ENCODE measurements at regions not wholly inside any gene's neighbourhood (a gene's known extent, or its start where the extent isn't known, plus 50 kb on each side); places are given as distances from the start of the nearest gene placed in this dataset.

DNA sequence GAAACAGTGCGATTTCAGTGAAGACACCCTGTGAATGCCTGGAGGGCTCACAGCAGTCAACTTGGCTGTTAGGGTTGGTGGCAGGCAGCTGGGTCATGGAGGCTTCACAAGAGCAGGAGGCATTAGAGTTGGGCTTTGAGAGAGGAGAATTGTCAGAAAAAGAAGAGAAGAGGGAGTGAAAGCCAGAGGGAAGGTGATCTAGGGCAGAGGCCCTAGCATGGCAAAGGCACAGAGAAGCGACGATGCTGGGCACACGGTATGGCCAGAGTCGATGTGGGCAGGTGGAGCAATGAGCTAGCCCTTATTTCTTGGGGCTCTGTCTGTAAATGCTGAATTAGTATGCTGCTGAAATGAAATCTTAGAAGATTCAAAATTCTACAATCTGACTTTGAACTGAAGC, 52.6 kb upstream of the OLFM4 start:
- no peak overlapping the region for H3K4me3 ChIP-seq (ENCODE audit: extremely low read depth, insufficient read depth, low read length, poor library complexity, severe bottlenecking)
- H3K4me1 ChIP-seq (ENCODE audit: control insufficient read depth, insufficient read depth, low read length, poor library complexity, severe bottlenecking): peaks cover 4% of the 10 kb centered on the region
- H3K9me3 ChIP-seq (ENCODE audit: control insufficient read depth, low read length): no peaks in the 10 kb centered on the region
- H3K27ac ChIP-seq (ENCODE audit: low read depth, low read length, severe bottlenecking): no peak overlapping the region
- H3K36me3 ChIP-seq (ENCODE audit: control insufficient read depth, insufficient read depth, low read length): no peaks in the 10 kb centered on the region
- WGBS, 2 experiments (ENCODE audit: insufficient coverage in 2 of 2): 89 to 91% methylated on average over 3 to 4 of the region's 5 CpGs

DNA sequence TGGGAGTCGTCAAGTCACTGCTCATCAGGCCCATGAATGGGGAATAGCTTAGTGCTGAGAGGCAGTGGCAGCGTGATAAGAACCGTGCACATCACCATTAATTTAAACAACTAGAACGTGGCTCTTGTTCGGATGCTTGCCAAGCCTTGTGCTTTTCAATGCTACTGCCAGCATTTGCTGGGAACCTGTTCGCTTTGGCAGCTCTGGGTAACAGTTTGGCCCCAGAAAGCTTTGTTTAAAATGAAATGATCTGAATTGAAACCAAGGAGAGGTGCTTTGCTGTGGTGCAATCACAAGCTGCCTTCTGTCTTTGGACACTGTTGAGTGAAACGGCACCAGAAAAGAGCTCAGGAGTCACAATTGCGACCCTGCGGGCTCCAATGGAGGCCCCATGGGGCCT, 53.5 kb upstream of the OLFM4 start:
- H3K4me3 ChIP-seq (ENCODE audit: extremely low read depth, insufficient read depth, low read length, poor library complexity, severe bottlenecking): no peak overlapping the region
- H3K9me3 ChIP-seq (ENCODE audit: control insufficient read depth, low read length): no peaks in the 10 kb centered on the region
- WGBS, 2 experiments (ENCODE audit: insufficient coverage in 2 of 2): 89 to 93% methylated on average over 5 to 7 of the region's 9 CpGs
- peaks cover 4% of the 10 kb centered on the region for H3K4me1 ChIP-seq (ENCODE audit: control insufficient read depth, insufficient read depth, low read length, poor library complexity, severe bottlenecking)
- no peak overlapping the region for H3K27ac ChIP-seq (ENCODE audit: low read depth, low read length, severe bottlenecking)
- no peaks in the 10 kb centered on the region for H3K36me3 ChIP-seq (ENCODE audit: control insufficient read depth, insufficient read depth, low read length)

DNA sequence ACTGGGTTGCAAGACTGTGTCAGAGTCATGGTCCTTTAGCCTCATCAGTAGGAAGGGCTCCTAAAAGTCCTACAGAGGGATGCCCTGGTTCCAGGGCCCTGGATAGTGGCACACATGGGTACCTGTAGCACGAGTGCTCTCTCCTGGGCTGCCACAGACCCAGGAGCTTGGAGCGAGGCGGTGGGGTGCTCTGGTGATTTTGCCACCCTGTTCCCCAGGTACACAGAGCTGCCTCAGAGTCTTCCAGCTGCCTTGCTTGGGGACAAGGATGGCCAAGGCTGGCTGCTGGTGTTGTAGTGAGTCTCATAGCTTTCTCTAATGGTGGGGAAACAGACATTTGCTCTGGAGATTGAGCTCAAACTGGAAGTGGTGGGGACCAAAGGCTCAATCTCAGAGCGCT, 53.9 kb upstream of the OLFM4 start:
- Histone ChIP-seq H3K4me3 (ENCODE audit: extremely low read depth, insufficient read depth, low read length, poor library complexity, severe bottlenecking) (no peak overlapping the region), H3K9me3 (ENCODE audit: control insufficient read depth, low read length) (no peaks in the 10 kb centered on the region), H3K4me1 (ENCODE audit: control insufficient read depth, insufficient read depth, low read length, poor library complexity, severe bottlenecking) (peaks cover 4% of the 10 kb centered on the region), H3K36me3 (ENCODE audit: control insufficient read depth, insufficient read depth, low read length) (no peaks in the 10 kb centered on the region), H3K27ac (ENCODE audit: low read depth, low read length, severe bottlenecking) (no peak overlapping the region)
- 81 to 98% methylated on average over 4 of the region's 4 CpGs for WGBS, 2 experiments (ENCODE audit: insufficient coverage in 2 of 2)

DNA sequence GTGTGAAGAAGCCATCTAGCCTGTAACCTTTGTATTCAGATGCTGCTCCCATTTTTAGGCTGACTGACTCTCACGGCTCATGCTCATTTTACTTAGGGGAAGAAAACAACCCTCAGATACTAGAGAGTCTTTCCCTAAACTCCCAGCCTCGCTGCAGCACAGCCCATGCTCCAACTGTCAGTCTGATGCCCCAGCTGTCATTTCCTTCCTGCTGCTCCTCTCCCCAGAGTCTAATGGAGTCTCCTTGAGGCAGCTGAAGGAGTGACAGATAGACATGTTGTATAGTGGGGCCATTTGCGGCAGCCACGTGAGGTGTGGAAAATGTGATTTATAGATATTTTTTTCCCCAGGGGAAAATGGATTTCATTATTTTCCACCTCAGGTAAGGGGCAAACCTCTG, 59.2 kb upstream of the OLFM4 start:
- H3K27ac ChIP-seq (ENCODE audit: low read depth, low read length, severe bottlenecking): no peak overlapping the region
- WGBS, 2 experiments (ENCODE audit: insufficient coverage in 2 of 2): 71 to 80% methylated on average over 1 to 4 of the region's 4 CpGs
- no peaks in the 10 kb centered on the region for H3K9me3 ChIP-seq (ENCODE audit: control insufficient read depth, low read length)
- H3K36me3 ChIP-seq (ENCODE audit: control insufficient read depth, insufficient read depth, low read length): no peaks in the 10 kb centered on the region
- H3K4me1 ChIP-seq (ENCODE audit: control insufficient read depth, insufficient read depth, low read length, poor library complexity, severe bottlenecking): peaks cover 3% of the 10 kb centered on the region
- no peak overlapping the region for H3K4me3 ChIP-seq (ENCODE audit: extremely low read depth, insufficient read depth, low read length, poor library complexity, severe bottlenecking)

DNA sequence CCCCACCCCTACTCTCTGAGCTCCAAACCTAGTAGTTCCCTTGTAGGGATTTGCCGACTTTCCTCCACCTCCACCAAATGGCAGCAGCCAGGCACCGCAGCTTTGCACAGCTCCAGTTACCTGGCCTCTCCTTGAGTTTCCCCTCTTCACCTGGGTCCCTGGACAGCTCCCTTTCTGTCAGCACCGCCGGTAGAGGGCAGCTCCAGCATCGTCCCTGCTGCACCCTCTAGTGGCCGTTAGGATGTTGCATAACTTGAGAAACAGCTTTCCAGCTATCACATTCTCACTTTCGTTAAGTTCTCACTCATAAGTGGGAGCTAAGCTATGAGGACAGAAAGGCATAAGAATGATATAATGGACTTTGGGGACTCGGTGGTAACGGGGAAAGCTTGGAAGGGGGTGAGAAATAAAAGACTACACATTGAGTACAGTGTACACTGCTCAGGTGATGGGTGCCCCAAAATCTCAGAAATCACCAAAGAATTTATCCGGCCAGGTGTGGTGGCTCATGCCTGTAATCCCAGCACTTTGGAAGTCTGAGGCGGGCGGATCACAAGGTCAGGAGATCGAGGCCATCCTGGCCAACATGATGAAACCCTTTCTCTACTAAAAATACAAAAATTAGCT, 60.4 kb upstream of the OLFM4 start:
- WGBS, 2 experiments (ENCODE audit: insufficient coverage in 2 of 2): 17% methylated on average over 6 of the region's 13 CpGs

DNA sequence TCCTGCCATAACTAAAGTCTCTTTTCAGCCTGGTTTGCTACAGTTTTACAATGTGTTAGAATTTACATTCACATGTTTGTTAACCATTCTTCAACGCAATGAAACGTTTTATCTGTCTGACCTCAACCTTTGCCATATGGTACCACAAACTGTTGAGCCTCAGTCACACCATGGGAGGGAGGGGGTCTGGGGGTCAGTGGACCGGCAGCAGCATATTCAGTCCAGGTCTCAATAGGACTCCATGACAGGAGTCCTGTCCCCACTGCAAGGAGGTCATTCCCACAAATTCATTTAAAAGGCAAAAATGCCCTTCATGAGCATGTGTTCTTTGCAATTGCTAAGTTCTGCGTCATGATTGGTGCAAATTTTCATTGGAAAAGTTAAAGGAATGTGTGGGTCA, 66.6 kb upstream of the OLFM4 start:
- no peak overlapping the region for H3K4me3 ChIP-seq (ENCODE audit: extremely low read depth, insufficient read depth, low read length, poor library complexity, severe bottlenecking)
- no peaks in the 10 kb centered on the region for H3K36me3 ChIP-seq (ENCODE audit: control insufficient read depth, insufficient read depth, low read length)
- H3K27ac ChIP-seq (ENCODE audit: low read depth, low read length, severe bottlenecking): no peak overlapping the region
- H3K4me1 ChIP-seq (ENCODE audit: control insufficient read depth, insufficient read depth, low read length, poor library complexity, severe bottlenecking): peaks cover 3% of the 10 kb centered on the region
- WGBS, 2 experiments (ENCODE audit: insufficient coverage in 2 of 2): 86% methylated on average over 2 of the region's 4 CpGs; no CpG with 5 or more reads in 1 of the 2 experiments
- no peaks in the 10 kb centered on the region for H3K9me3 ChIP-seq (ENCODE audit: control insufficient read depth, low read length)

More for the DNA sequence above, 60.4 kb upstream of the OLFM4 start:
- Histone ChIP-seq H3K36me3 (ENCODE audit: control insufficient read depth, insufficient read depth, low read length) (no peaks in the 10 kb centered on the region), H3K4me1 (ENCODE audit: control insufficient read depth, insufficient read depth, low read length, poor library complexity, severe bottlenecking) (peaks cover 3% of the 10 kb centered on the region), H3K4me3 (ENCODE audit: extremely low read depth, insufficient read depth, low read length, poor library complexity, severe bottlenecking) (no peak overlapping the region), H3K27ac (ENCODE audit: low read depth, low read length, severe bottlenecking) (no peak overlapping the region), H3K9me3 (ENCODE audit: control insufficient read depth, low read length) (no peaks in the 10 kb centered on the region)

DNA sequence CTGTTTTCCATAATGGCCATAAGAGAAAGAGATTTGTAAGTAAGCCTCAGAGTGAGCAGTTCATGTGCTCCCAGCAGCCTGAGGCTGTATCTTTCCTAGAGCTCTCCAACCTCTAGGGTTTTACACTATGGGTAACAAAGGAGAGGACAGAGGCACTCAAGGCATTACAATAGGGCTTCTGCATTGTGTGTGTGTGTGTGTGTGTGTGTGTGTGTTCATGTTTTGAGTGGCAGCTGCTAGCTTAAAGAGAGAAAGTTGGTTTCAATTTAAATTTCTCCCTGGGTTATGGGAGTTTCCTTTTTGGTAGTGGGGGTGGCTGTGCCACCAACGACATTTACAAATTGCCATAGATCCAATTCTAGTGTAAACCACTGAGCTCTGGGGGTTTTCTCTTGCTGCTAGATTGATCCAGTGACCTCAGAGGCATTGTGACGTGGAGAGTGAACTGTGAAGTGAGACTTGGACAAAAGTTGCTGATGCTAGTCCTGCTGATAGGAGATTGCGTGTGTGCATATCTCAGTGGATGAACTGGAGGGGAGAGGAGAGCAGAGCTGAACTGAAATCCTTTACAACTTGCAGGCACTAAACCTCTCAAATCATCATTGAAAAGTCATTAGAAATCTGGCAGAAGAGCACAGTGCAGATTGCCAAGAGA, 67.2 kb upstream of the OLFM4 start:
- Histone ChIP-seq H3K27ac (ENCODE audit: low read depth, low read length, severe bottlenecking) (no peak overlapping the region), H3K36me3 (ENCODE audit: control insufficient read depth, insufficient read depth, low read length) (no peaks in the 10 kb centered on the region), H3K9me3 (ENCODE audit: control insufficient read depth, low read length) (no peaks in the 10 kb centered on the region), H3K4me3 (ENCODE audit: extremely low read depth, insufficient read depth, low read length, poor library complexity, severe bottlenecking) (no peak overlapping the region), H3K4me1 (ENCODE audit: control insufficient read depth, insufficient read depth, low read length, poor library complexity, severe bottlenecking) (peaks cover 3% of the 10 kb centered on the region)
- 45 to 88% methylated on average over 1 to 2 of the region's 3 CpGs for WGBS, 2 experiments (ENCODE audit: insufficient coverage in 2 of 2)

DNA sequence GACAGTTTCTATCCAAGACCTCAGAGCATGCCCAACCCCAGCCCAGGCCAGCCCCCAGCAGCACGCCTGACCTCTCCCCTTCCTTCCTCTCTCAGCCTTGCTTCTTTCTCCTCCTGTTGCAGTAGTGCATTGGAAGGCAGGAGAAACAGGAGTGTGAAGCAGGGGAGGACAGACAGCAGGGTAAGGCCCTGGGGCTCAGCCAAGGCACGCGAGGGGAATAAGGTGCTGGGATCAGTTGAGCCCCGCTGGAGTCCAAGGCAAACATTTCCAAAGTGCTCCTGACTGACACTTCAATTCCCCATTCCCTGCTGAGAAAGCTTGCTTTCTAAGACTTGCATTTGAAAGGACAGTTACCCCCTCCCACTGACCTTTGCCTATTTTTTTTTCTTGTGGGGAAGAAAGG, 73.1 kb upstream of the OLFM4 start:
- WGBS, 2 experiments (ENCODE audit: insufficient coverage in 2 of 2): 0 to 6% methylated on average over 2 to 3 of the region's 4 CpGs
- no peaks in the 10 kb centered on the region for H3K9me3 ChIP-seq (ENCODE audit: control insufficient read depth, low read length)
- H3K27ac ChIP-seq (ENCODE audit: low read depth, low read length, severe bottlenecking): peak overlapping the region; percentile 16
- no peaks in the 10 kb centered on the region for H3K36me3 ChIP-seq (ENCODE audit: control insufficient read depth, insufficient read depth, low read length)
- no peak overlapping the region for H3K4me3 ChIP-seq (ENCODE audit: extremely low read depth, insufficient read depth, low read length, poor library complexity, severe bottlenecking)
- H3K4me1 ChIP-seq (ENCODE audit: control insufficient read depth, insufficient read depth, low read length, poor library complexity, severe bottlenecking): no peaks in the 10 kb centered on the region

DNA sequence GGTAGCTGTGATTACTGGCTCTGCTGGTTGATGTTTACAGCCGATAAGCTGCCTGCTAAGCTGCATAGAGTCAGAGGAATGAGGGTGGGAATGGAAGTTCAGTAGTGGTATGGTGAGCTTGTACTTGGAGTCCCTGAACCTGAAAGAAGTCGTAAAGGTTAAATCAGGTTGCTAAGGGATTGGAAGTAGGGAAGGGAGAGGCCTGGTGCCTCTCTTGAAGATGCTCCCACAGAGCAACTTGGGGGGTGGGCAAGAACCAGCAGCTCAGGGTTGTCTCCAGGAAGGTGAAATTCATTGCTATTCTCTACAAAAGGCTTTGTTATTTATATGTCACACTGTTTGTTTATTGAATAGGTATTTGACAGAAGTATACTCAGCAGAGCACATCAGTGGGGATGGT, 73.8 kb upstream of the OLFM4 start:
- Histone ChIP-seq H3K36me3 (ENCODE audit: control insufficient read depth, insufficient read depth, low read length) (no peaks in the 10 kb centered on the region), H3K4me3 (ENCODE audit: extremely low read depth, insufficient read depth, low read length, poor library complexity, severe bottlenecking) (no peak overlapping the region), H3K4me1 (ENCODE audit: control insufficient read depth, insufficient read depth, low read length, poor library complexity, severe bottlenecking) (no peaks in the 10 kb centered on the region), H3K9me3 (ENCODE audit: control insufficient read depth, low read length) (no peaks in the 10 kb centered on the region), H3K27ac (ENCODE audit: low read depth, low read length, severe bottlenecking) (no peak overlapping the region)
- 25 to 38% methylated on average over 2 of the region's 2 CpGs for WGBS, 2 experiments (ENCODE audit: insufficient coverage in 2 of 2)

DNA sequence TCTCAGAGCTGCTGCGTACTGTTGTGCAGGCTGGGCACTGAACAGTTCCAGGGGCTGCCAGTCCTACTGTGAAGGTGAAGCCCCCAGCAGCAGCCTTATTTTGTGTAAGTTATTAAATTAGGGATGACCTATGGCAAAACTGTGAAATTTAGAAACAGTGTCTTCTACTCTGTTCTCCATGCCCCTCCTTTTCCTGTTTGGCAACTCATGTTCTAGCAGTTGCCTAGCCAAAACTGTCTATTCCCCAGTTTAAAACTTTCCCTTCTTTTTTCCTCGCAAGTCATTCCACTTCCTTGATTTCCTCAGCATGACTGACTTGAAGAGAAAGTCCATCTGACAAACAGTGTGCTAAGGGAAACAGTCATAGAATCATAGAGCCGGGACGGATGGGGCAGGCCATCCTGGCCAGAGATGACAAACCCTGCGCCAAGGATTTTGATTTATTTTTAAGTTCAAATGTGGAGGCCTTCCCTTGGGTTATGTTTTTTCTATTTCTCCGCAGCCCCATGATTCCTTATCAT, 78.1 kb upstream of the OLFM4 start:
- H3K27ac ChIP-seq (ENCODE audit: low read depth, low read length, severe bottlenecking): no peak overlapping the region
- H3K4me1 ChIP-seq (ENCODE audit: control insufficient read depth, insufficient read depth, low read length, poor library complexity, severe bottlenecking): peaks cover 5% of the 10 kb centered on the region
- no peaks in the 10 kb centered on the region for H3K36me3 ChIP-seq (ENCODE audit: control insufficient read depth, insufficient read depth, low read length)
- peaks cover under 1% of the 10 kb centered on the region for H3K9me3 ChIP-seq (ENCODE audit: control insufficient read depth, low read length)
- no peak overlapping the region for H3K4me3 ChIP-seq (ENCODE audit: extremely low read depth, insufficient read depth, low read length, poor library complexity, severe bottlenecking)
- 94 to 95% methylated on average over 4 of the region's 6 CpGs for WGBS, 2 experiments (ENCODE audit: insufficient coverage in 2 of 2)

DNA sequence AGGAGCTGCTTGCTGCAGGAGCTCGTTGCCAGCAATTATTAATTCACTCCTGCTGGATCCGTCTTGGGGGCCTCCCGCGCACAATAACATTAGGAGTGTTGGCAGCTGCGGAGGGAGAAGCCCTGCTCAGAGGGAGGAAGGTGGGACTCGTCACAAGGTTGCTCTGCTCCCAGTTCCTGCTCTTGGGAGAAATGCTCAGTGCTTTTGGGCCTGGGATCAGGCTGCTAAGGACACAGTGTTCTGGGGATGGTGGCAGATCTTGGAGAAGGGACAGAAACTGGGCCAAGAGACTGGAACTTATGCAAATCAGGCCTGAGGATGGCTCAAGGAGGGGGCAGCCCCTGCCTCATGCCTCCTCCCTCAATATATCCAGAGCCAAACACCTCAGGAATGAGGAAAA, 78.9 kb upstream of the OLFM4 start:
- 89 to 90% methylated on average over 3 to 6 of the region's 6 CpGs for WGBS, 2 experiments (ENCODE audit: insufficient coverage in 2 of 2)
- peaks cover 5% of the 10 kb centered on the region for H3K4me1 ChIP-seq (ENCODE audit: control insufficient read depth, insufficient read depth, low read length, poor library complexity, severe bottlenecking)
- H3K27ac ChIP-seq (ENCODE audit: low read depth, low read length, severe bottlenecking): no peak overlapping the region
- H3K4me3 ChIP-seq (ENCODE audit: extremely low read depth, insufficient read depth, low read length, poor library complexity, severe bottlenecking): no peak overlapping the region
- no peaks in the 10 kb centered on the region for H3K36me3 ChIP-seq (ENCODE audit: control insufficient read depth, insufficient read depth, low read length)
- peaks cover 7% of the 10 kb centered on the region for H3K9me3 ChIP-seq (ENCODE audit: control insufficient read depth, low read length)

Data from mesodermal cell (in vitro differentiated cells).